ENCODE measurements at regions not wholly inside any gene's neighbourhood (a gene's known extent, or its start where the extent isn't known, plus 50 kb on each side); places are given as distances from the start of the nearest gene placed in this dataset.

GRCh38 chr14:38752750-38753149 lies 350.3 kb downstream of the SEC23A start:
- 49 to 51% methylated on average over 3 of the region's 3 CpGs for WGBS, 2 experiments (ENCODE audit: low coverage in 1 of 2, low lambda C conversion rate in 2 of 2, missing lambda C conversion rate in 2 of 2)
- H3K79me2 ChIP-seq (ENCODE audit: insufficient read depth) = no peaks in the 10 kb centered on the region
- no peaks in the 10 kb centered on the region for H3K27me3 ChIP-seq (replicated peaks; ENCODE audit: insufficient read depth)
- DNase-seq = no peak
- no peaks in the 10 kb centered on the region for H3K9me2 ChIP-seq (ENCODE audit: insufficient read depth)
- H4K20me1 ChIP-seq (ENCODE audit: insufficient read depth) = no peaks in the 10 kb centered on the region
- no peak for TF ChIP-seq EZH2 (IDR thresholded peaks at IDR 0.05; ENCODE audit: insufficient read depth, poor library complexity, severe bottlenecking)
- TF ChIP-seq EZH2phosphoT487 (IDR thresholded peaks at IDR 0.05; ENCODE audit: insufficient read depth, low read depth) = no peak
- H3K36me3 ChIP-seq (ENCODE audit: low read depth) = no peaks in the 10 kb centered on the region
- H3K9me3 ChIP-seq (ENCODE audit: low read depth) = no peaks in the 10 kb centered on the region
- H3K4me3 ChIP-seq = no peak overlapping the region
- H3F3A ChIP-seq (ENCODE audit: insufficient read depth) = no peaks in the 10 kb centered on the region
- in situ Hi-C loops (cut with MboI) = no loop called here
- no peaks in the 10 kb centered on the region for H3K4me1 ChIP-seq (ENCODE audit: insufficient read depth)
- no peak overlapping the region for H3K9ac ChIP-seq
- no peak overlapping the region for H2AFZ ChIP-seq
- H3K4me2 ChIP-seq (ENCODE audit: unreplicated experiment) = no peak overlapping the region
- H3K27ac ChIP-seq = no peak overlapping the region

- Histone ChIP-seq H3K36me3 (ENCODE audit: low read depth) (no peaks in the 10 kb centered on the region), H3K4me3 (no peak overlapping the region), H2AFZ (no peak overlapping the region), H3K9ac (no peak overlapping the region), H3K4me1 (ENCODE audit: insufficient read depth) (no peaks in the 10 kb centered on the region), H3K9me2 (ENCODE audit: insufficient read depth) (no peaks in the 10 kb centered on the region), H3K9me3 (ENCODE audit: low read depth) (no peaks in the 10 kb centered on the region), H4K20me1 (ENCODE audit: insufficient read depth) (no peaks in the 10 kb centered on the region), H3K4me2 (ENCODE audit: unreplicated experiment) (no peak overlapping the region), H3K27ac (no peak overlapping the region), H3F3A (ENCODE audit: insufficient read depth) (no peaks in the 10 kb centered on the region), H3K27me3 (replicated peaks; ENCODE audit: insufficient read depth) (no peaks in the 10 kb centered on the region), H3K79me2 (ENCODE audit: insufficient read depth) (no peaks in the 10 kb centered on the region)
- in situ Hi-C loops (cut with MboI) = no loop called here
- WGBS, 2 experiments (ENCODE audit: low coverage in 1 of 2, low lambda C conversion rate in 2 of 2, missing lambda C conversion rate in 2 of 2) = 9 to 10% methylated on average over 2 of the region's 2 CpGs
- no peak for DNase-seq
- TF ChIP-seq EZH2phosphoT487 (IDR thresholded peaks at IDR 0.05; ENCODE audit: insufficient read depth, low read depth) (no peak), EZH2 (IDR thresholded peaks at IDR 0.05; ENCODE audit: insufficient read depth, poor library complexity, severe bottlenecking) (no peak)
Observed at GRCh38 chr14:38752341-38752740, 350.7 kb downstream of the SEC23A start.

GRCh38 chr14:38751459-38751858 lies 351.6 kb downstream of the SEC23A start:
- no peak for DNase-seq
- Histone ChIP-seq H3K9me3 (ENCODE audit: low read depth) (no peaks in the 10 kb centered on the region), H3K36me3 (ENCODE audit: low read depth) (no peaks in the 10 kb centered on the region), H3K27ac (no peak overlapping the region), H3K9me2 (ENCODE audit: insufficient read depth) (no peaks in the 10 kb centered on the region), H3K79me2 (ENCODE audit: insufficient read depth) (no peaks in the 10 kb centered on the region), H4K20me1 (ENCODE audit: insufficient read depth) (no peaks in the 10 kb centered on the region), H3F3A (ENCODE audit: insufficient read depth) (no peaks in the 10 kb centered on the region), H3K27me3 (replicated peaks; ENCODE audit: insufficient read depth) (no peaks in the 10 kb centered on the region), H3K4me3 (no peak overlapping the region), H2AFZ (no peak overlapping the region), H3K9ac (no peak overlapping the region), H3K4me1 (ENCODE audit: insufficient read depth) (no peaks in the 10 kb centered on the region), H3K4me2 (ENCODE audit: unreplicated experiment) (no peak overlapping the region)
- in situ Hi-C loops (cut with MboI) = no loop called here
- TF ChIP-seq EZH2phosphoT487 (IDR thresholded peaks at IDR 0.05; ENCODE audit: insufficient read depth, low read depth) (no peak), EZH2 (IDR thresholded peaks at IDR 0.05; ENCODE audit: insufficient read depth, poor library complexity, severe bottlenecking) (no peak)

- Histone ChIP-seq H3K4me3 (no peak overlapping the region), H4K20me1 (ENCODE audit: insufficient read depth) (no peaks in the 10 kb centered on the region), H2AFZ (no peak overlapping the region), H3K36me3 (ENCODE audit: low read depth) (no peaks in the 10 kb centered on the region), H3K27me3 (replicated peaks; ENCODE audit: insufficient read depth) (0 out of 2 replicates have a peak, but pooled peaks cover 3% of the 10 kb centered on the region), H3F3A (ENCODE audit: insufficient read depth) (no peaks in the 10 kb centered on the region), H3K79me2 (ENCODE audit: insufficient read depth) (no peaks in the 10 kb centered on the region), H3K4me1 (ENCODE audit: insufficient read depth) (no peaks in the 10 kb centered on the region), H3K9me2 (ENCODE audit: insufficient read depth) (no peaks in the 10 kb centered on the region), H3K9me3 (ENCODE audit: low read depth) (no peaks in the 10 kb centered on the region), H3K9ac (no peak overlapping the region), H3K4me2 (ENCODE audit: unreplicated experiment) (no peak overlapping the region), H3K27ac (no peak overlapping the region)
- WGBS, 2 experiments (ENCODE audit: low coverage in 1 of 2, low lambda C conversion rate in 2 of 2, missing lambda C conversion rate in 2 of 2) = 27 to 39% methylated on average over 3 of the region's 3 CpGs
- DNase-seq = no peak
- in situ Hi-C loops (cut with MboI) = no loop called here
- TF ChIP-seq EZH2phosphoT487 (IDR thresholded peaks at IDR 0.05; ENCODE audit: insufficient read depth, low read depth) = no peak
- TF ChIP-seq EZH2 (IDR thresholded peaks at IDR 0.05; ENCODE audit: insufficient read depth, poor library complexity, severe bottlenecking) = no peak
Observed at GRCh38 chr14:38749936-38750335, 353.1 kb downstream of the SEC23A start.

GRCh38 chr14:38745861-38746260 lies 357.2 kb downstream of the SEC23A start:
- Histone ChIP-seq H2AFZ (no peak overlapping the region), H3K4me2 (ENCODE audit: unreplicated experiment) (no peak overlapping the region), H3K27ac (no peak overlapping the region), H3K79me2 (ENCODE audit: insufficient read depth) (no peaks in the 10 kb centered on the region), H4K20me1 (ENCODE audit: insufficient read depth) (no peaks in the 10 kb centered on the region), H3K27me3 (replicated peaks; ENCODE audit: insufficient read depth) (0 out of 2 replicates have a peak, but pooled peaks cover 4% of the 10 kb centered on the region), H3K4me1 (ENCODE audit: insufficient read depth) (no peaks in the 10 kb centered on the region), H3K9ac (no peak overlapping the region), H3K9me3 (ENCODE audit: low read depth) (no peaks in the 10 kb centered on the region), H3K4me3 (no peak overlapping the region), H3K36me3 (ENCODE audit: low read depth) (no peaks in the 10 kb centered on the region), H3F3A (ENCODE audit: insufficient read depth) (no peaks in the 10 kb centered on the region), H3K9me2 (ENCODE audit: insufficient read depth) (no peaks in the 10 kb centered on the region)
- in situ Hi-C loops (cut with MboI) = no loop called here
- DNase-seq = no peak
- TF ChIP-seq EZH2phosphoT487 (IDR thresholded peaks at IDR 0.05; ENCODE audit: insufficient read depth, low read depth) = no peak
- no peak for TF ChIP-seq EZH2 (IDR thresholded peaks at IDR 0.05; ENCODE audit: insufficient read depth, poor library complexity, severe bottlenecking)
- WGBS, 2 experiments (ENCODE audit: low coverage in 1 of 2, low lambda C conversion rate in 2 of 2, missing lambda C conversion rate in 2 of 2) = 0 to 2% methylated on average over 1 of the region's 1 CpG

Data from GM23248 (cell line).